D721Med (cell line): ENCODE measurements at regions not wholly inside any gene's neighbourhood (a gene's known extent, or its start where the extent isn't known, plus 50 kb on each side); places are given as distances from the start of the nearest gene placed in this dataset.

Source experiments
- DNase-seq: peaks from one replicate; pipeline ENCODE4 v3.0.0; 2011; ENCODE audit warnings: low spot score; ENCODE audit not compliant: insufficient read length
- FAIRE-seq: peaks from 2 replicates; lab custom pipeline; 2011; peaks lifted over from hg19 to GRCh38; lab: Jason Lieb, UNC
- CTCF ChIP-seq: IDR thresholded peaks from 2 replicates; pipeline ENCODE4 v1.5.1; 2012; ENCODE audit warnings: mild to moderate bottlenecking, control low read depth; ENCODE audit not compliant: insufficient read depth; ENCODE audit errors: missing control alignments

GRCh38 chr10:83909001-83909400, 230.3 kb upstream of the GHITM start:
- DNase-seq (no peak), FAIRE-seq (no peak)
- no peak for TF ChIP-seq CTCF

GRCh38 chr10:83915801-83916200, 223.5 kb upstream of the GHITM start:
- no peak for TF ChIP-seq CTCF
- no peak for FAIRE-seq
- DNase-seq: no peak

- FAIRE-seq (no peak), DNase-seq (no peak)
- no peak for TF ChIP-seq CTCF
These were observed 221.5 kb upstream of the GHITM start for GRCh38 chr10:83917537-83918506.

GRCh38 chr10:83919187-83919586, 220.1 kb upstream of the GHITM start:
- FAIRE-seq: no peak
- no peak for DNase-seq
- no peak for TF ChIP-seq CTCF

GRCh38 chr10:83921984-83922860, 217.1 kb upstream of the GHITM start:
- TF ChIP-seq CTCF: no peak
- DNase-seq (no peak), FAIRE-seq (no peak)

- FAIRE-seq (no peak), DNase-seq (no peak)
- TF ChIP-seq CTCF: no peak
These were observed 214.2 kb upstream of the GHITM start for GRCh38 chr10:83925133-83925532.
